ENCODE measurements at regions not wholly inside any gene's neighbourhood (a gene's known extent, or its start where the extent isn't known, plus 50 kb on each side); places are given as distances from the start of the nearest gene placed in this dataset.

DNA sequence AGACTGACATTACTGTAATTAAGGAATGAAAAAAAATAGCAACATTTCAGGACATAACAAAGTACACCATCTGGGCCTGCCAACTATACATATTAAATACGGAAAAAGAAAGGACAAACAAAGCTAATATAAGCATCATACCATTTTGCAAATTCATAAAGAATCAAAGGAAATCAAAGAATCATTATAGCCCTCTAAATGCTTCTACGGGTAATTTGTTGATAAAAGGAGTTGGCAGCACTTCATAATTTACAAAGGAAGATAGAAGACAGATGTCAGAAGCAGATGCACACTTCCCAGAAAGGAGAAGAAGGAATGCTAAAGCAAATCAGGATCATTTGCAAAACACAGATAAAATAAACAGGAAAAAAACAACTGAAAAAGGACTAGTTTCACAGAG is 1757.3 kb downstream of the PCDH7 start:
- H3K14ac ChIP-seq (ENCODE audit: insufficient read depth, low read length) = no peak overlapping the region
- H3K27ac Mint-ChIP-seq = no peak overlapping the region
- no peak overlapping the region for H4K5ac ChIP-seq (ENCODE audit: insufficient read length, low read depth, low read length)
- no peak overlapping the region for H2BK120ac ChIP-seq (ENCODE audit: low read depth, low read length, poor library complexity, severe bottlenecking)
- H2BK20ac ChIP-seq (ENCODE audit: low read depth, low read length, poor library complexity, severe bottlenecking) = no peak overlapping the region
- DNase-seq = no peak
- no peak overlapping the region for H2AK5ac ChIP-seq (ENCODE audit: insufficient read length, low read length)
- no peaks in the 10 kb centered on the region for H3K9me3 ChIP-seq (ENCODE audit: control insufficient read depth, low read depth, low read length)
- TF ChIP-seq, protein P1, sequence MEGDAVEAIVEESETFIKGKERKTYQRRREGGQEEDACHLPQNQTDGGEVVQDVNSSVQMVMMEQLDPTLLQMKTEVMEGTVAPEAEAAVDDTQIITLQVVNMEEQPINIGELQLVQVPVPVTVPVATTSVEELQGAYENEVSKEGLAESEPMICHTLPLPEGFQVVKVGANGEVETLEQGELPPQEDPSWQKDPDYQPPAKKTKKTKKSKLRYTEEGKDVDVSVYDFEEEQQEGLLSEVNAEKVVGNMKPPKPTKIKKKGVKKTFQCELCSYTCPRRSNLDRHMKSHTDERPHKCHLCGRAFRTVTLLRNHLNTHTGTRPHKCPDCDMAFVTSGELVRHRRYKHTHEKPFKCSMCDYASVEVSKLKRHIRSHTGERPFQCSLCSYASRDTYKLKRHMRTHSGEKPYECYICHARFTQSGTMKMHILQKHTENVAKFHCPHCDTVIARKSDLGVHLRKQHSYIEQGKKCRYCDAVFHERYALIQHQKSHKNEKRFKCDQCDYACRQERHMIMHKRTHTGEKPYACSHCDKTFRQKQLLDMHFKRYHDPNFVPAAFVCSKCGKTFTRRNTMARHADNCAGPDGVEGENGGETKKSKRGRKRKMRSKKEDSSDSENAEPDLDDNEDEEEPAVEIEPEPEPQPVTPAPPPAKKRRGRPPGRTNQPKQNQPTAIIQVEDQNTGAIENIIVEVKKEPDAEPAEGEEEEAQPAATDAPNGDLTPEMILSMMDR (conservative IDR thresholded peaks at IDR 0.05) = no peak
- H2BK5ac ChIP-seq (ENCODE audit: insufficient read length, low read length) = no peak overlapping the region
- no peak overlapping the region for H3K4me2 ChIP-seq (ENCODE audit: insufficient read depth, insufficient read length, low read length)
- H3K9me3 Mint-ChIP-seq = no peaks in the 10 kb centered on the region; a peak in 1 of 5 replicates
- H3K27ac ChIP-seq (ENCODE audit: insufficient read length, low read depth, low read length) = no peak overlapping the region
- H2BK15ac ChIP-seq (ENCODE audit: low read depth, low read length) = no peak overlapping the region
- no peak overlapping the region for H3K9ac ChIP-seq (ENCODE audit: extremely low read depth, insufficient read length, low read length)
- H3K36me3 Mint-ChIP-seq (ENCODE audit: insufficient read depth in 1 of 3, low read depth in 3 of 3) = no peaks in the 10 kb centered on the region
- H4K91ac ChIP-seq (ENCODE audit: insufficient read length, low read depth, low read length) = no peak overlapping the region
- no peak overlapping the region for H4K8ac ChIP-seq (replicated peaks; ENCODE audit: insufficient read length, low read depth, low read length)
- H3K23me2 ChIP-seq (ENCODE audit: insufficient read length, low read depth, low read length, poor library complexity, severe bottlenecking) = no peaks in the 10 kb centered on the region
- no peak overlapping the region for H3K56ac ChIP-seq (ENCODE audit: insufficient read length, low read depth, low read length)
- H3K4ac ChIP-seq (ENCODE audit: low read depth, low read length) = no peak overlapping the region
- H2BK12ac ChIP-seq (ENCODE audit: insufficient read length, low read depth, low read length) = no peak overlapping the region
- no peak overlapping the region for H3K18ac ChIP-seq (ENCODE audit: insufficient read length, low read depth, low read length)
- H4K20me1 ChIP-seq (ENCODE audit: control insufficient read depth, insufficient read depth, insufficient read length) = no peaks in the 10 kb centered on the region
- H3K4me1 Mint-ChIP-seq = no peaks in the 10 kb centered on the region; a peak in 1 of 4 replicates
- WGBS (ENCODE audit: extremely low coverage, insufficient read length, low lambda C conversion rate) = no CpG with 5 or more reads among the region's 2 CpGs
- H3K27me3 ChIP-seq (ENCODE audit: insufficient read depth, low read length) = no peaks in the 10 kb centered on the region
- H3K79me2 ChIP-seq (ENCODE audit: insufficient read depth, low read length) = no peaks in the 10 kb centered on the region
- no peak overlapping the region for H2AFZ ChIP-seq (ENCODE audit: low read length)
- H3K79me1 ChIP-seq (ENCODE audit: insufficient read depth, low read depth, low read length, poor library complexity, severe bottlenecking) = no peaks in the 10 kb centered on the region
- no peaks in the 10 kb centered on the region for H3K4me1 ChIP-seq (ENCODE audit: insufficient read depth, low read length)
- H3K4me3 Mint-ChIP-seq = no peak overlapping the region
- H3K27me3 Mint-ChIP-seq (ENCODE audit: low read depth) = no peaks in the 10 kb centered on the region
- H3T11ph ChIP-seq (ENCODE audit: low read length) = no peak overlapping the region
- H3K23ac ChIP-seq (ENCODE audit: insufficient read length, low read depth, low read length) = no peak overlapping the region

All from H9 (cell line).